GM19452 (cell line): ENCODE measurements at regions not wholly inside any gene's neighbourhood (a gene's known extent, or its start where the extent isn't known, plus 50 kb on each side); places are given as distances from the start of the nearest gene placed in this dataset.
A peak's percentile ranks its signal among the peaks of the same experiment; 100 is the strongest.
"Not testable (repeated sequence)": the region's sequence is repeated elsewhere in the genome, so short reads cannot be mapped to it uniquely, and the experiment has no call there.

Experiments
- ATAC-seq: cut with Tn5 transposase; IDR thresholded peaks from one replicate; pipeline ENCODE4 v1.9.1; 2021; ENCODE audit not compliant: unreplicated experiment

DNA sequence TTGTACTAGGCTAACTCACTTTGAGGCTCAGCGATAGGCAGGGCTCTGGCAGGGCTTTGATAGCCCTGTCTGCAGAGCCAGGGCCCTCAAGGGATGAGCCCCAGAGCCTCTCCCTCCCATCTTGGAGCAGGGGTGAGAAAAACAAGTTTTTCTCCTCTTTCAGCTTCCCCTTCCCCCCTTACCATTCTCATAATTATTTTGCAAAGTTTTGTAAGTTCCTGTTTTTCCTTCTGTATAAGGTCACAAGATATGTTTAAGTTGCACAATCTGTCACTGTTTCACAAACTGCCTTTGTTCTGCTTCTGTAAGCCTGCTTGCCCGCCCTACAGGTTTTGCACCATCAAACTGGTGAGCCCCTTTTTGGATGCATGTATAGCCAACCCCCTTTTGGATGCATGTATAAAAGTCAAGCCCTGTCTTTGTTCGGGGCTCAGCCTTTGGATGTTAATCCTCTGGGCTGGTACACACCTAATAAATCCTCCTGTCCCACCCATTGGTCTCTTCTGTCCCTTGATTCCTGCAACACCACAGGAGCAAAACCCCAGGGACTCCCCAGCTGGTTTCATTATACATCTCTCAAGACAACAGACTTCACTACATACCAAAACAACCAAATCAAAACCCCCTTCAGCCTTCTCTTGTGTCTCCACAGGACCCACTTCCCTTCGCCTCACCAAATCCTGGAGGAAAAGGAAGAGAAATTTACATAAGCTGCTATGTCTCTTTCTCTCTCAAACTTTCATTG is 52.5 kb upstream of the RESF1 start:
- no peak for ATAC-seq

DNA sequence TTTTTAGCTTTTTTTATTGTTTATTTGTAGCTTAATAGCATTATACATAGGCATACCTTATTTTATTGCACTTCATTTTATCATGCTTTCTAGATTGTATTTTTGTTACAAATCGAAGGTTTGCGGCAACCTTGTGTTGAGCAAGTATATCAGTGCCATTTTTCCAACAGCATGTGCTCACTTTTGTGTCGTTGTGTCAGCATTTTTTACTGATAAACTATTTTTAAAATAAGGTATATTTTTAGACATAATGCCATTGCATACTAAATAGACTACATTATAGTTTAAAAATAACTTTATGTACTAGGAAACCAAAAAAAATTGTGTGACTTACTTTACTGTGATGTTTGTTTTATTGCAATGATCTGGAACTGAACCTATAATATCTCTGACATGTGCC is 56.2 kb upstream of the RESF1 start:
- no peak for ATAC-seq

DNA sequence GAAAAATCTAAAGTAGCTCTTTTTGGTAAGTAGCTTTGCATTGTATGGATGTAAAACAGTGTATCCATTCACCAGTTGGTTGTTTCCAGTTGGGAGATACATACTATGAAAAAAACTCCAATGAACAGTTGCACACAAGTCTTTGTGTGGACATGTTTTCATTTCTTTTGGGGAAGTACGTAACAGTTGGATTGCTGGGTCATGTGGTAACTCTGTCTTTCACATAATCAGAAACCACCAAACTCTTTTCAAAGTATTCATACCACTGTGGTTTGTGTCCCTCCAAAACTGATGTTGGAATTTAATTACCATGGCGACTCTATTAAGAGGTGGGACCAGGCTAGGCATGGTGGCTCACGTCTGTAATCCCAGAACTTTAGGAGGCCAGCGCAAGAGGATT is 58.9 kb upstream of the RESF1 start:
- ATAC-seq: no peak

DNA sequence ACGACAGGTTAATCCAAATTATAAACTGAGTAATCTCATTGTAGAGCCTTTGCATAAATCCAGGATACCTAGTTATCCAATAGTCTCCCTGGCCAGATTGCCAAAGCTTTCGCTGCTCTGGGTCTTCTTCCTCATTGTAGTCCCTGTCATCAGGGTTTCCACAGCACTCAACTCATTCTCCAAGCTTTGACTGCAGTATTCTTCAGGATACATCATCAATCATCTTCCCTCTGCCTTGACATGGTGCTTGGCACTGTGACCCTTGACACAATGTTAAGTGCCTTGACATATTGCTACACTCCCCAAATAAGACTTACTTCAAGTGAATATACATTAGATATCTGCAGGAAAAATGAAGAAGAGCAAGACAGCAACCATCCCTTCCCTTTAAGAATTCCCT is 60.1 kb upstream of the RESF1 start:
- no peak for ATAC-seq

DNA sequence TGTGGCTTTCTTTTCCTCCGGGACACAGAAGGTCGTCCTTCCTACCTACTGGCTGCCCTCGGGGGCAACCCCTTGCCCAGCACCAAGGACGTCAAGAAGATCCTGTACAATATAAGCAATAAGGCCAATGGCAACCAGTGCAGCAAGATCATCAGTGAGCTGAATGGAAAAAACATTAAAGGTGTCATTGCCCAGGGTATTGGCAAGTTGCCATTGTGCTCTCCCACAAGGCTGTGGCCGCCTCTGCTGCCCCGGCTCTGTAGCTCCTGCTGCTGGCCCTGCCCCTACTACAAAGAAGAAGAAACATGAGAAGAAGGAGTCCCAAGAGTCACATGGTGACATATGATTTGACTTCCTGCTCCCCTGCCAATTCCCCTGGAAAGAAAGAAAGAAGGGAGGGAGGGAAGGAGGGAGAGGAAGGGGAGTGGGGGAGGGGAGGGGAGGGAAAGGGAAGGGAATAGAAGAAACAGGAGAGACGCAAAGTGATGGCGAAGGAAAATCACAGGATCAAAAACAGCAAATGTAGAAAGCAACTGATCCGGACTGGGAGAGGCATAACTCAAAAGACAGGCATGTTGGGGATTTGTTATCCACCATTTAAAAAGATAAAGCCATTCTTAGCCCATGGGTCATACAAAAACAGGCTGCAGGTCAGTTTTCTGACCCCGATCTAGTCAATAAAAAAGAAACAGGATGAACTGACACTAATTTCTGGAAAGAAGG is 61.3 kb upstream of the RESF1 start:
- no peak for ATAC-seq

DNA sequence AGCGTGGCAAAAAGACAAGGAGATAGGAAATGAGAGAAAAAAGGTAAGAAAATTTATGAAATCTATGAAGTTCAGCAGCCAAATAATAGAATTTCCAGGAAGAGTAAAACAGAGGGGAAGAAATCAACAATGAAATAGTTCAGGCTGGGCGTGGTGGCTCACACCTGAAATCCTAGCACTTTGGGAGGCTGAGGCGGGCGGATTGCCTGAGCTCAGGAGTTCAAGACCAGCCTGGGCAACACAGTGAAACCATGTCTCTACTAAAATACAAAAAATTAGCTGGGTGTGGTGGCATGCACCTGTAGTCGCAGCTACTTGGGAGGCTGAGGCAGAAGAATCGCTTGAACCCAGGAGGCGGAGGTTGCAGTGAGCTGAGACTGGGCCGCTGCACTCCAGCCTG is 62.1 kb upstream of the RESF1 start:
- not testable (repeated sequence) for ATAC-seq

DNA sequence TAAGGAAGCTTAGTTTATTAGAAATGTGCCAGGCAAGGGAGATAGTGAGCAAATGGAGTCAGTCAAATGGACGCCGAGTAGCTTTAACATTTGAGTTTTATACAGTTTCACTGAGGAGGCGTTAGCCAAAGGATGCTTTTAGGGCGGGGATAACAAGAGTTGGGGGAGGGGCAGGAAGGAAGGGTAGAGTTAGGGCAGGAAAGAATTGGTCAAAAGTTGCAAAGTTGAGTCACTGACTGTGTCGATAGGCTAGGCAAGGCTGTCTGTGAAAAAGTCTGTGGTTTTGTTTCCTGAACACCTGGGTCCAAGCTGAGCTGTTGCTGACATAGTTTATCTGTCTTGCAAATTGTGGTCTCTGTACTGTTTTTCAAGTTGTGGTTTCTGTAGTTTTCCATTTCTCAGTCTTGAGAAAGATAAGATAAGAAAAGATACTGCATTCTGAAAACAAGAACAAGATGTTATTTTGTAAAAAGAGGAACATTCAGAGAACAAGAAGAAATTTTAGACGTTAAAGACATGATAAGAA is 62.6 kb upstream of the RESF1 start:
- ATAC-seq: peak; percentile 99

DNA sequence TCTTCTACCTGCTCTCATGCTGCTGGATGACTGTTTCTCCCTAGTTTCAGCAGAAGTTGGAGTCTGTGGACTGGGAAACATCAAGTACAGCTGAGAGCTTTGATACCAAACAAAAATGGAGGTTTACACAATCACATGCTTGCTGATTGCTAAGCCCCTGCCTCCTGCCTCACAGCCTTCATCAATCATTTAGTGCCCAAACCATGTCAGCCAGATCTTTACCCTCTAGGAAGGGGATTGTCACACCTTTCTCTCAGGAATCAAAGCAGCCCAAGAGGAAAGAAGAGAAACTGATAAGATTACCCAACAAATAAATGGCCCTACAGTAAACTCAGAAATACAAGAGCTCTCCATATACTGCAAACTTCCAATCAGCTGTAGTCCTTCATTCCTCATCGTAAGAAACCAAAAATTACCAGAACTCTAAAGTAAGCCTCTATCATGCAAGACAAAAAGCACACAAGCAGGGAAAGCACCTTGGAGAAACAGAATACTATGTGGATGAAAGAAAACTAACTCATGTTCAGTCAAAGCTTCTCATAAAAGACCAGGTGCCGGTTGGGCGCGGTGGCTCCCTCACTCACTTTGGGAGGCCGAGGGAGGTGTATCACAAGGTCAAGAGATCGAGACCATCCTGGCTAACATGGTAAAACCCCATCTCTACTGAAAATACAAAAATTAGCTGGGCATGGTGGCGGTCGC is 63.6 kb upstream of the RESF1 start:
- no peak for ATAC-seq

DNA sequence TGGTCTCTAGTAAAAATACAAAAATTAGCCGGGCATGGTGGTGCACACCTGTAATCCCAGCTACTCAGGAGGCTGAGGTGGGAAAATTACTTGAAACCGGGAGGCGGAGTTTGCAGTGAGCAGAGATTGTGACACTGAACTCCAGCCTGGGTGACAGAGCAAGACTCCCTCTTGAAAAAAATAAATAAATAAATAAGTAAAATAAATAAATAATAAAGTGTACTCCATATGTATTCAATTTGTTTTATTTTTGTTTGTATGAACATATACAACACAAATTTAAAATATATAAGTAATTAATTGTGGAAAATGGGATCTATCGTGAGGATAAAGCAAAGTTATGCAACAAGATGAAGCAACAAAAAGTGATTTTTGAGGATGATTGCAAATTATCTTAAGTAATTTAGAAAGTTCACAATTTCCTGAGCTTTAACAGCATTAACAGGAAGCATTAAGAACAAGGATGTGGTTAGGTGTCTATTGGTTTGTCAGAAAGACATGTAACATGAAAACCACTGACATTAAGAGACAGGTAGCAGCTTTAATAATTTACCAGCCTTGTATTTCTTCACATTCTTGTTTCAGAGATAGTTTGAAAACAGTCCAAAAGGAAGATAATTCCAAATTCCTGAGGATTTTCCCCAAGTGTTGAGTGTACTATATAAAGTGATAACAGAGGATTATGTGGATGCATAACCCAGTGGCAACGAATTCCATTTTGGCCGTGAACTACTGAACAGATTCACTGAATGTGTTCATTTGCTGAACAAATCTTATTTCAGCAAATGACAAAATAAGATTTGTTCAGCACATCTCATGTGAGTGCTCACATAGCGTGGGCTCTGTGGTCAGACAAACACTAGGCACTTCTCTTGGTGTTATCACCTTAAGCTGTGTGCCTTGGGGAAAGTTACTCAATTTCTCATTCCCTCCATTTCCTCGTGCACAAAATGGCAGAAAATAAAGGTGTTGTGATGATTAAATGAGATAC is 68.6 kb upstream of the RESF1 start:
- ATAC-seq: peak; percentile 74

DNA sequence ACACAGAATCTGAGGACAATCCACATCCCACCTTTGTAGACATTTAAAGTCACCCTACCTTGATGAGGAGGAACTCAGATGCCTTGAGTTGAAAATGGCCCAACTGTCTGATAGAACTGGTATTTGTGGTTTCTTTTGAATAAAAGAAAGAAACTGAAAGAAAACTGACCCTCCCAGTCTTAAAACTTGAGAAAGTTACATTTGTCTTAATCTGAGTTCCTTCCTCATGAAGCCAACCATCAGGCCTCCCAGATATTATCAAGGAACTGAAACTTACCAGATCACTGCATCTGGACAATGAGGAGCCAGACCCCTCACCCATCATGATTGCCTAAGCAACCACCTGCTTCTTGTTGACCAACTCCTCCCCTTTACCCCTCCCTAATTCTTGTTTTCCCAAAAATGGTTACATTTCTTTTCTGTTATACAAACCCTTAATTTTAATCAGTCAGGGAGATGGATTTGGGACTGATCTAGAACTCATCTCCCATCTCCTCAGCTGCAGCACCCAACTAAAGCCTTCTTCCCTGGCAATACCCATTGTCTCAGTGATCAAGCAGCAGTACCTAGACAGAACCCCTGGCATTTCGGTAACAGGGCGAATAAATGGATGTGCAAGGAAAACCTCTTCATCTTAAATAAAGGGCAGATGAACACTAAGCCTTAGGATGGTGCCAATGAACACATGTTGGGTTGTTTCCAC is 72.0 kb upstream of the RESF1 start:
- peak; percentile 50 for ATAC-seq

DNA sequence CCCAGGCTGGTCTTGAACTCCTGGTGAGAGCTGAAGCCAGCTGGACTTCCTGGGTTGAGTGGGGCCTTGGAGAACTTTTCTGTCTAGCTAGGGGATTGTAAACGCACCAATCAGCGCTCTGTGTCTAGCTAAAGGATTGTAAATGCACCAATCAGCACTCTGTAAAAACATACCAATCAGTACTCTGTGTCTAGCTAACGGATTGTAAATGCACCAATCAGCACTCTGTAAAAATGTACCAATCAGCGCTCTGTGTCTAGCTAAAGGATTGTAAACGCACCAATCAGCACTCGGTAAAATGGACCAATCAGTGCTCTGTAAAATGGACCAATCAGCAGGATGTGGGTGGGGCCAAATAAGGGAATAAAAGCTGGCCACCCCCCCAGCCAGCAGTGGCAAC is 76.5 kb upstream of the RESF1 start:
- not testable (repeated sequence) for ATAC-seq

DNA sequence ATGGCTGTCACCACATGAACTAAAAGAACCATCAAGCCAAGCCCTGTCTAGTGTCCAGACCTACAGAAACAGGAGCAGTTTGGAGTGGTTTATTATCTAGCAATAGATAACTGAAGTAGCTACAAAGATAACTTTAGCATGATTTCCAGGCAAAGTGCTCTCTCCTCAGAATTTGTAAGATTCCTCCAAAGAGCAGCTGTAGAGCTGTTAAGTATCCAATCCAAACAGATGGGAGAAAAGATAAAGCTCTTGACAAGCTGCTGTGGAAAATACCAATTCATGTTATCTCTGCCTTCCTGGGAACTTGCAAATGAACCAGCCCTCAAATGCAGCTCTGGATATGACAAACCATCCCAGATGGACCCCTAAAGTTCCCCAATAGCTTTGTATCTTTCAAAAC is 78.9 kb upstream of the RESF1 start:
- no peak for ATAC-seq

DNA sequence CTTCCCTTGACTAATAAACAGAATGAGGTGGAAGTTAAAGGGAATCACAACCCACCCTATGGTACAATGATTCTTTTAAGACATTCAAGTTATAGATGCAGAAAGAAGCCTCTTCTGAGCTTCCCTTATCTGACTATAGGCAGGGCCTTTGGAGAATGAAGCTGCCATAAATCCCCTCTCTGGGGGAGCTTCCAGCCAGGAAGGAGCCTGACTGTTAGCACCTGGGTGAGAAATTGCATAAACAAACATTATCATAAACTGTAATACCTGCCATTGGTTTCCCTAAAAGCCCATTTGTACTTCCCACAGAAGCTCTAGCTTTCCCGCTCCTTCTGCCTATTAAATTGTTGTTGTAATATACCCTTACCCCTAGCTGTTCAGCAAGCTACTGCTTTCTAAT is 81.3 kb upstream of the RESF1 start:
- ATAC-seq: no peak

DNA sequence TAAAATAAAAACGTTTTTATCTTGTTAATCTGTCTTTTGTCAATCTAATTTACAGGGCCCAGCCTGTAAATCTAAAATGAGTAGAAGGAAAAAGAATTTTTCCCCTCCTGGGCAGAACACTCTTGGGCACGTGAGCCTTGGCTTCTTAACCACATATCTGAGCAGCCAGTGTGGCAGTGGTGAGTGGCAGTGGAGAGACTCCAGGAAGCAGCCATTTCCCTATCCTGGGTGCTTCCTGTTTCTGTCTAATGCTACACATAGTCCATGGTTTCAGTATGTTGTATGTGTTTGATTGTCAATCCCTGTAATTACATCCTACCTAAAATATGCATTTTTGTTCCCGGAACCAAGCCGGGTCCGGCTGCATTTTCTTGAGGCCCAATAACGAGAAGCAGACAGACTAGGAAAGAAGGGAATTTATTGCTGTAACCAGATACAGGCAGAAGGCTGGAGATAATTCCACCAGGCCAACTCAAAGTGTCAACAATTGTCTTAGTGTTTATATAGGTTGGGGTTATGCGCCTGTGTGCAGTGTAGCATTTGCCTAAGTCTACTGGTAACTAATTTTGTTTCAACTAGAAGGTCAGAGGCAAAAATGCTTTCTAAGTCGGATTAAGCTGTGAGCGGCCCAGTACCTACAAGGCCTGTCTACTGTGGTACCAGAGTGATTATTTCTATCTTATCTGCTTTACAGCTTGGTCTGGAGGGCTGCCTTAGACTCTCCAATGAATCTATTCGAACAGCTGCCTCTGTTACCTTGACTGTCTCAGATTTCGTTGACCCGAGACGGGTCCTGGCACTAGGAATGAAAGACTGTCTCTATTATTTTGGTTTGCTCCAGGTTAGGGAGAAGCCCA is 82.4 kb upstream of the RESF1 start:
- no peak for ATAC-seq

DNA sequence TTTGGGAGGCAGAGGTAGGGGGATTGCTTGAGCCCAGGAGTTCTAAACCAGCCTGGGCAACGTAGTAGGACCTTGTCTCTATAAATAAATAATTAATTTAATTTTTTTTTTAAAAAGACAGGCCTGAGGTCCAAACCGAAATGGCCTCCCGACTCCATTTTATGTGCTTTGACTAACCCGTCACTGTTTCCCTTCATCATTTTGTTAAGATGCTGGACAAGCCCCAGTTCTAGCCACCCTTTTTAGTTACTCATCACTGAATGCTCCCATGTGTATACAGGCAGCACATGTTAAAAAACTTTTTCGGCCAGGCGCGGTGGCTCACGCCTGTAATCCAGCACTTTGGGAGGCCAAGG is 83.6 kb upstream of the RESF1 start:
- ATAC-seq: no peak

DNA sequence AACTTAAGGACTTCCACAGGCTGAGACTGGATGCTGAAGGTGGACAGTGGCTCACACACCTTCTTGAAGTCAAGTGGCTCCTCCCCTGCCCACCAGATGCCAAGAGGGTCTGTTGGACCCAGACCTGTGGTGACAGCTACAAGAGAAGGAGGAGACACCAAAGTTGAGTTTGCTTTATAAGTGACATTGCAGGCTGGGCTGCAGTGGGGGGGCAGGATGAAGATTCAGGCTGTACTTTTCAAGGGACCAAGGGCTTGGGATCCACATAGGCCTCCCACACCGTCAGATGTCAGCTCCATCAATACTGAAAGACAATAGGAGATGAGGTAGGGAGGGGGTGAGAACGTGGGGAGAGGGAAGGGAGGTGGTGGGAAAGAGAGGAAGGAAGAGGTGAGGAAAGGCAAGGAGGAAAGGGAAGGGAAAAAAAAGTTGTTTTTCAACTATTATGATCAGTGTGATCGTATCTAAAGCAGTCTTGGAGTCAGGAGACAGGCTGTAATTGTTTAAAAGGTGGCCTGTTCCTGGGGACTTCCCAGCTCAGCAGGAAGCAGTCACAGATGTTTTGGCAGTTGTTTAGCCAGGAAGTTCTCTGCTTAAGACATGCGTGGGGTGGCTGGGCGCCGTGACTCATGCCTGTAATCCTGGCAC is 84.1 kb upstream of the RESF1 start:
- peak; percentile 87 for ATAC-seq

DNA sequence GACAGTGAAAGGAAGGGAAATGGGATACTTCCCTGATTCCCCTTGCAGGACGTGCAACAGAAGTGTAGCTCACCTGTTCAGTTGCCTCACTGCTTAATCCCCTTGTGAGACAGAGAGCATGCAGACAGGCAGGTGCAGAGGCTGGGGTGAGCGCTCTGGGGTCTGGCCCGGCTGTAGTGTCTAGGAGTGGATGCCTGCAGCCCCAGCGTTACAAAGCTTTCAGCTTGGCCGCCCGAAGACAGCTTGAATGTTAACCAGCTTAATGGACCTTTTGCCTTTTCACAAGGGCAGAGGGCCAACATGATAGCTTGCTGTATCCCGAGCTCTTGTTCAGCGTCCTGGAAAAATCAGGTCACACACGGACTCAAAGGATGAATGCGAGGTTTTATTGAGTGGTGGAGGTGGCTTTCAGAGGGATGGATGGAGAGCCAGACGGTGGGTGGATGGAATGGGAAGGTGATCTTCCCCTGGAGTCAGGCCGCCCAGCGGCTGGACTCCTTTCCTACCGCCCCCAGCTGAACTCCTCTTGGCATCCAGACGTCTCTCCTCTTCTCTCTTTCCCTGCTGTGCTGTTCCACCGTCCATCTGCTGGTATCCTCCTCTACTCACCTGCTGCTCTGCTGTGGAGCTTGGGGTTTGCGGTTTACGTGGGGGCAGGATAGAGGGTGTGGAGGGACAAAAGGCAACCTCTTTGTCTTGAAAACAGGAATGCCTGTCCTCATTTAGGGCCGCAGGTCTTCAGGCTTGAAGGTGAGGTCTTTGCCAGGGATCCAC is 86.2 kb upstream of the RESF1 start:
- no peak for ATAC-seq

DNA sequence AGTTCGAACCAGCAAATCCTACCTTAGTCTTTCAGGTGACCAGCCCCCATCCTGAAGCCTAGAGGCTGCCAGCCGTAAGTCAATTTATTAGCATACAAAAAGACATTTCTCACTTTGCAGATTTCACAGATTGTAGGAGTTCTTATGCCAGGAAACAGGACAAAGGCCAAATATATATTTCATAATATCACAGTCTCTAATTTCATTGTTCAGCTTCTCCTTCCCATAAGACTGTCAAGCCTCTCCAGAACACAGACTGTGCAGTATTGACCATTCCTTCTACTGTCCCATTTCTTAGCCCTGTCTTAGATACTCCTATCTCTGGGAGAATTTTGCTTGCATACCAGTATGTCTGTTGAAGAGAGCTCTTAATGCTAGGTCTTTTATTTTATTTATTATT is 89.2 kb upstream of the RESF1 start:
- no peak for ATAC-seq
